Astrocyte (in vitro differentiated cells and primary cell): ENCODE measurements at regions not wholly inside any gene's neighbourhood (a gene's known extent, or its start where the extent isn't known, plus 50 kb on each side); places are given as distances from the start of the nearest gene placed in this dataset.

ENCODE experiments used
- DNase-seq: peaks from one replicate; pipeline ENCODE4 v3.0.0-alpha.2; 2010; ENCODE audit warnings: low read depth
- FAIRE-seq: peaks from 2 replicates; lab custom pipeline; 2011; peaks lifted over from hg19 to GRCh38; lab: Jason Lieb, UNC
- H2AFZ ChIP-seq: 2 replicates; pipeline ENCODE4 v1.6.0; 2012; ENCODE audit warnings: low read depth, low read length, inconsistent platforms
- H3K27ac ChIP-seq: 2 replicates; pipeline ENCODE4 v1.5.1; 2011; ENCODE audit warnings: low read depth, low read length, inconsistent platforms
- H3K27me3 ChIP-seq: 2 replicates; pipeline ENCODE4 v1.6.0; 2011; ENCODE audit warnings: low read length, inconsistent platforms; ENCODE audit not compliant: insufficient read depth
- H3K36me3 ChIP-seq: 2 replicates; pipeline ENCODE4 v1.5.1; 2011; ENCODE audit warnings: low read length, inconsistent platforms; ENCODE audit not compliant: insufficient read depth
- H3K4me1 ChIP-seq: 2 replicates; pipeline ENCODE4 v1.5.1; 2011; ENCODE audit warnings: low read length, inconsistent platforms; ENCODE audit not compliant: insufficient read depth
- H3K4me2 ChIP-seq: 2 replicates; pipeline ENCODE4 v1.6.0; 2012; ENCODE audit warnings: low read length, inconsistent platforms
- H3K4me3 ChIP-seq: 2 replicates; pipeline ENCODE4 v1.5.1; 2011; ENCODE audit warnings: low read depth, mild to moderate bottlenecking, low read length, inconsistent platforms; ENCODE audit not compliant: insufficient read depth
- H3K79me2 ChIP-seq: 2 replicates; pipeline ENCODE4 v1.6.0; 2012; ENCODE audit warnings: mild to moderate bottlenecking, low read length, inconsistent platforms; ENCODE audit not compliant: insufficient read depth
- H3K9ac ChIP-seq: 2 replicates; pipeline ENCODE4 v1.6.0; 2012; ENCODE audit warnings: mild to moderate bottlenecking, low read length, inconsistent platforms
- H3K9me3 ChIP-seq: 2 replicates; pipeline ENCODE4 v1.5.1; 2012; ENCODE audit warnings: low read depth, mild to moderate bottlenecking, low read length, inconsistent platforms; ENCODE audit not compliant: insufficient read depth
- H4K20me1 ChIP-seq: 2 replicates; pipeline ENCODE4 v1.6.0; 2012; ENCODE audit warnings: low read length, inconsistent platforms; ENCODE audit not compliant: insufficient read depth
- H3K27ac Mint-ChIP-seq: one replicate; pipeline ENCODE4 v1.8.0; 2021; ENCODE audit warnings: mild to moderate bottlenecking, mixed read lengths; ENCODE audit not compliant: unreplicated experiment
- H3K27me3 Mint-ChIP-seq: one replicate; pipeline ENCODE4 v1.8.0; 2021; ENCODE audit warnings: low read depth, mixed read lengths; ENCODE audit not compliant: unreplicated experiment
- H3K36me3 Mint-ChIP-seq: one replicate; pipeline ENCODE4 v1.8.0; 2021; ENCODE audit warnings: low read depth, mixed read lengths; ENCODE audit not compliant: unreplicated experiment
- H3K4me1 Mint-ChIP-seq: one replicate; pipeline ENCODE4 v1.8.0; 2021; ENCODE audit warnings: low read depth, mixed read lengths; ENCODE audit not compliant: unreplicated experiment
- H3K4me3 Mint-ChIP-seq: one replicate; pipeline ENCODE4 v1.8.0; 2021; ENCODE audit warnings: mild to moderate bottlenecking, moderate library complexity, mixed read lengths; ENCODE audit not compliant: unreplicated experiment
- H3K9me3 Mint-ChIP-seq: one replicate; pipeline ENCODE4 v1.8.0; 2021; ENCODE audit warnings: mild to moderate bottlenecking, mixed read lengths; ENCODE audit not compliant: unreplicated experiment
- EZH2 ChIP-seq: IDR thresholded peaks from 2 replicates; pipeline ENCODE4 v1.6.1; 2012; ENCODE audit warnings: mild to moderate bottlenecking, low read length, inconsistent platforms; ENCODE audit not compliant: insufficient read depth
- TF ChIP-seq, protein P1 (sequence below): IDR thresholded peaks from 2 replicates; pipeline ENCODE4 v1.5.1; 2011; ENCODE audit warnings: low read depth, mild to moderate bottlenecking, inconsistent platforms, low read length, moderate library complexity; ENCODE audit not compliant: insufficient read depth

DNA sequence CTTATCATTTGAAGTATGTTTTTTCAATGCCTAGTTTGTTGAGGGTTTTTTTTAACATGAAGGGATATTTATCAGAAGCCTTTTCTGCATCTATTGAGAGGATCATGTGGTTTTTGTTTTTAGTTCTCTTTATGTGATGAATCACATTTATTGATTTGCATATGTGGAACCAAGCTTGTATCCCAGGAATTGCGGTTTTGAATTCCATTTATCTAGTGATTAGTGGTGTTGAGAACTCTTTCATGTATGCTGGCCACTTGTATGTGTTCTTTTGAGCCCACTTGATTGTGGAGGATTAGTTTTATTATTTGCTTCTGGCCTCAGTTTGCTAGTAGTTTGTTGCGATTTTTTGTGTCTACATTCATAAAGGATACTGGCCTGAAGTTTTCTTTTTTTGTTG lies 85.0 kb upstream of the CNKSR2 start:
- H3K9me3 ChIP-seq: no peaks in the 10 kb centered on the region
- no peak overlapping the region for H3K27ac Mint-ChIP-seq
- H4K20me1 ChIP-seq: no peaks in the 10 kb centered on the region
- H3K4me3 Mint-ChIP-seq: no peak overlapping the region
- no peaks in the 10 kb centered on the region for H3K36me3 ChIP-seq
- no peak overlapping the region for H3K4me2 ChIP-seq
- H3K27ac ChIP-seq: no peak overlapping the region
- H3K4me3 ChIP-seq: no peak overlapping the region
- no peak overlapping the region for H3K9ac ChIP-seq
- no peaks in the 10 kb centered on the region for H3K27me3 Mint-ChIP-seq
- H3K36me3 Mint-ChIP-seq: no peaks in the 10 kb centered on the region
- no peaks in the 10 kb centered on the region for H3K79me2 ChIP-seq
- H3K4me1 Mint-ChIP-seq: no peaks in the 10 kb centered on the region
- no peak overlapping the region for H2AFZ ChIP-seq
- no peak for DNase-seq
- peak; percentile 50 for FAIRE-seq
- TF ChIP-seq, protein P1, sequence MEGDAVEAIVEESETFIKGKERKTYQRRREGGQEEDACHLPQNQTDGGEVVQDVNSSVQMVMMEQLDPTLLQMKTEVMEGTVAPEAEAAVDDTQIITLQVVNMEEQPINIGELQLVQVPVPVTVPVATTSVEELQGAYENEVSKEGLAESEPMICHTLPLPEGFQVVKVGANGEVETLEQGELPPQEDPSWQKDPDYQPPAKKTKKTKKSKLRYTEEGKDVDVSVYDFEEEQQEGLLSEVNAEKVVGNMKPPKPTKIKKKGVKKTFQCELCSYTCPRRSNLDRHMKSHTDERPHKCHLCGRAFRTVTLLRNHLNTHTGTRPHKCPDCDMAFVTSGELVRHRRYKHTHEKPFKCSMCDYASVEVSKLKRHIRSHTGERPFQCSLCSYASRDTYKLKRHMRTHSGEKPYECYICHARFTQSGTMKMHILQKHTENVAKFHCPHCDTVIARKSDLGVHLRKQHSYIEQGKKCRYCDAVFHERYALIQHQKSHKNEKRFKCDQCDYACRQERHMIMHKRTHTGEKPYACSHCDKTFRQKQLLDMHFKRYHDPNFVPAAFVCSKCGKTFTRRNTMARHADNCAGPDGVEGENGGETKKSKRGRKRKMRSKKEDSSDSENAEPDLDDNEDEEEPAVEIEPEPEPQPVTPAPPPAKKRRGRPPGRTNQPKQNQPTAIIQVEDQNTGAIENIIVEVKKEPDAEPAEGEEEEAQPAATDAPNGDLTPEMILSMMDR: no peak
- TF ChIP-seq EZH2: no peak
- no peaks in the 10 kb centered on the region for H3K27me3 ChIP-seq
- no peaks in the 10 kb centered on the region for H3K4me1 ChIP-seq
- H3K9me3 Mint-ChIP-seq: no peaks in the 10 kb centered on the region

DNA sequence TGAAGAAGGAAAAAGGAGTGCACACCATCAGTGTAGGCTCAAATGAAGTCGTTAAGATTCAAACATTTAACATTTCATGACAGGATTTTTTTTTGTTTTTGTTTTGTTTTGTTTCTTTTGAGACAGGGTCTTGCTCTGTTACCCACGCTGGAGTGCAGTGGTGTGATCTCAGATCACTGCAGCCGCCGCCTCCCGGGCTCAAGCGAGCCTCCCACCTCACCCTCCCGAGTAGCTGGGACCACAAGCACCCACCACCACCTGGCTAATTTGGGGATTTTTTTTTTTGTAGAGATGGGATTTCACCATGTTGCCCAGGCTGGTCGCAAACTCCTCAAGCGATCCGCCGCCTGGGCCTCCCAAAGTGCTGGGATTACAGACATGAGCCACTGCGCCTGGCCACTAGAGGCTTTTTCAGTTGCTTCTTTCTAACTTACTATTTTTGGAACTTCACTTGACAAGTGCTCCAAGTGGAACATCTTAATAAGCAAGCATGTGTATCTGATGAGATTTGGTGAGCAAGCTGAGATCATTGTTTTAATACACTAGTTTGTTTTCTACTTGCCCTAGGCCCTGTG lies 78.9 kb upstream of the CNKSR2 start:
- no peak overlapping the region for H2AFZ ChIP-seq
- H3K4me3 Mint-ChIP-seq: no peak overlapping the region
- no peak for DNase-seq
- H3K27me3 ChIP-seq: no peaks in the 10 kb centered on the region
- no peaks in the 10 kb centered on the region for H4K20me1 ChIP-seq
- no peak overlapping the region for H3K9ac ChIP-seq
- H3K27me3 Mint-ChIP-seq: no peaks in the 10 kb centered on the region
- H3K36me3 Mint-ChIP-seq: no peaks in the 10 kb centered on the region
- no peak overlapping the region for H3K4me3 ChIP-seq
- no peaks in the 10 kb centered on the region for H3K36me3 ChIP-seq
- TF ChIP-seq, protein P1: no peak
- TF ChIP-seq EZH2: no peak
- H3K79me2 ChIP-seq: no peaks in the 10 kb centered on the region
- no peaks in the 10 kb centered on the region for H3K4me1 Mint-ChIP-seq
- no peak overlapping the region for H3K27ac Mint-ChIP-seq
- peak; percentile 63 for FAIRE-seq
- H3K9me3 Mint-ChIP-seq: no peaks in the 10 kb centered on the region
- H3K4me1 ChIP-seq: no peaks in the 10 kb centered on the region
- H3K27ac ChIP-seq: no peak overlapping the region
- no peak overlapping the region for H3K4me2 ChIP-seq
- no peaks in the 10 kb centered on the region for H3K9me3 ChIP-seq

DNA sequence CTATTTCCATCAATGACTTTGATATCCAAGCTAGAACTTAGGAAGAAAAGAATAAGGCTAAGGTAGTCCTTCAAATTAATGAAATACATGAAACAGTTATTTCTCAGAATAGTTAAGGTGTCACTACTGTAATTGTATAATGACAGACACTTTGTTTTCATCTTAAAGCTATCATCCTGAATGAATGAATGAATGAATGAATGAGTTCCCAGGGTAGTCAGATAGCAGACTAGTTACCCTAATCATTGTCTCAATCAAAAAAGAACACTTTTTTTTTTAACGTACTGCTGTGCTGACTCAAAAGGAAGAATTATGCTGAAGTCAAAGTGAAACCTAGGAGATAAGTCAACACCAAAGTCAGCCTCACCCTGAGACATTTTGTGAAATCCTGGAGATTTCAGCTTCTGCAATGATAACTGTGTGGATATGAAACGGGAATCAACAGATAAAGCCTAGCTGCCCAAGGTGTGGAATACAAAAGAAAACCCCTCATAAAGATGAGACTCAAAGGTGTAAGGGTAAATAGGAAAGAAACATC lies 68.3 kb upstream of the CNKSR2 start:
- Histone ChIP-seq H3K27ac (no peak overlapping the region), H2AFZ (no peak overlapping the region), H3K4me1 (no peaks in the 10 kb centered on the region), H3K79me2 (no peaks in the 10 kb centered on the region), H4K20me1 (no peaks in the 10 kb centered on the region), H3K27me3 (no peaks in the 10 kb centered on the region), H3K4me3 (no peak overlapping the region), H3K9me3 (no peaks in the 10 kb centered on the region), H3K36me3 (no peaks in the 10 kb centered on the region), H3K4me2 (no peak overlapping the region), H3K9ac (no peak overlapping the region)
- Mint-ChIP-seq H3K4me1 (no peaks in the 10 kb centered on the region), H3K27ac (no peak overlapping the region), H3K9me3 (no peaks in the 10 kb centered on the region), H3K4me3 (no peak overlapping the region), H3K36me3 (no peaks in the 10 kb centered on the region), H3K27me3 (no peaks in the 10 kb centered on the region)
- FAIRE-seq: peak; percentile 17
- no peak for DNase-seq
- TF ChIP-seq EZH2: no peak
- TF ChIP-seq, protein P1: no peak
